Cardiac muscle cell (in vitro differentiated cells and primary cell): ENCODE measurements at regions not wholly inside any gene's neighbourhood (a gene's known extent, or its start where the extent isn't known, plus 50 kb on each side); places are given as distances from the start of the nearest gene placed in this dataset.
A peak's percentile ranks its signal among the peaks of the same experiment; 100 is the strongest.
"Not testable (repeated sequence)": the region's sequence is repeated elsewhere in the genome, so short reads cannot be mapped to it uniquely, and the experiment has no call there.

Experiments used
- DNase-seq, 2 donors: peaks; one replicate each; pipeline versions ENCODE4 v3.0.0 to v3.0.0-alpha.2; 2010 to 2017; ENCODE audit warnings: low read depth in 1 of 2, low spot score in 1 of 2
- H3K27ac ChIP-seq: fragments of 200-600 bp; sonication (generic); 2 replicates; pipeline ENCODE4 v1.5.1; 2016
- H3K27me3 ChIP-seq: fragments of 200-600 bp; sonication (generic); 2 replicates; pipeline ENCODE4 v1.6.0; 2016; ENCODE audit warnings: control low read depth
- H3K36me3 ChIP-seq: fragments of 200-600 bp; sonication (generic); 2 replicates; pipeline ENCODE4 v1.5.1; 2016; ENCODE audit warnings: control low read depth
- H3K4me1 ChIP-seq: fragments of 200-600 bp; sonication (generic); 2 replicates; pipeline ENCODE4 v1.8.1; 2017; ENCODE audit warnings: low read depth, mild to moderate bottlenecking, mixed run types
- H3K4me3 ChIP-seq: fragments of 200-600 bp; sonication (generic); 2 replicates; pipeline ENCODE4 v1.5.1; 2016; ENCODE audit warnings: mild to moderate bottlenecking
- H3K9me3 ChIP-seq: fragments of 200-600 bp; sonication (generic); 2 replicates; pipeline ENCODE4 v1.5.1; 2017; ENCODE audit warnings: low read depth, mild to moderate bottlenecking, control low read depth
- CTCF ChIP-seq: IDR thresholded peaks from 2 replicates; pipeline ENCODE4 v1.5.1; 2012; ENCODE audit warnings: low read depth, mild to moderate bottlenecking, low read length

GRCh38 chr3:194908972-194909371, 223.3 kb downstream of the FAM43A start:
- Histone ChIP-seq H3K27me3 (no peaks in the 10 kb centered on the region), H3K9me3 (no peaks in the 10 kb centered on the region), H3K27ac (no peak overlapping the region), H3K36me3 (no peaks in the 10 kb centered on the region), H3K4me1 (no peaks in the 10 kb centered on the region), H3K4me3 (no peak overlapping the region)
- peak; percentile 15 for TF ChIP-seq CTCF
- DNase-seq: peak in 1 of 2 donors; percentile 18

GRCh38 chr3:194910414-194910984, 224.8 kb downstream of the FAM43A start:
- no peak for DNase-seq
- Histone ChIP-seq H3K27me3 (no peaks in the 10 kb centered on the region), H3K4me3 (no peak overlapping the region), H3K9me3 (no peaks in the 10 kb centered on the region), H3K27ac (no peak overlapping the region), H3K36me3 (no peaks in the 10 kb centered on the region), H3K4me1 (no peaks in the 10 kb centered on the region)
- no peak for TF ChIP-seq CTCF

GRCh38 chr3:194913316-194913715, 227.6 kb downstream of the FAM43A start:
- no peaks in the 10 kb centered on the region for H3K36me3 ChIP-seq
- TF ChIP-seq CTCF: no peak
- H3K27me3 ChIP-seq: no peaks in the 10 kb centered on the region
- H3K27ac ChIP-seq: no peak overlapping the region
- no peak overlapping the region for H3K4me3 ChIP-seq
- H3K4me1 ChIP-seq: no peaks in the 10 kb centered on the region
- no peaks in the 10 kb centered on the region for H3K9me3 ChIP-seq
- no peak for DNase-seq

- not testable (repeated sequence) for H3K36me3 ChIP-seq, DNase-seq, H3K27me3 ChIP-seq, H3K4me3 ChIP-seq, H3K27ac ChIP-seq, H3K4me1 ChIP-seq, H3K9me3 ChIP-seq
Measured at GRCh38 chr3:194924889-194925288, 239.2 kb downstream of the FAM43A start.

GRCh38 chr3:194925614-194926013, 239.9 kb downstream of the FAM43A start:
- TF ChIP-seq CTCF: no peak
- no peak overlapping the region for H3K4me3 ChIP-seq
- H3K27me3 ChIP-seq: no peaks in the 10 kb centered on the region
- no peaks in the 10 kb centered on the region for H3K9me3 ChIP-seq
- no peaks in the 10 kb centered on the region for H3K36me3 ChIP-seq
- no peaks in the 10 kb centered on the region for H3K4me1 ChIP-seq
- DNase-seq: no peak
- no peak overlapping the region for H3K27ac ChIP-seq

GRCh38 chr3:194928227-194928626, 242.5 kb downstream of the FAM43A start:
- TF ChIP-seq CTCF: no peak
- H3K36me3 ChIP-seq: no peaks in the 10 kb centered on the region
- no peaks in the 10 kb centered on the region for H3K4me1 ChIP-seq
- DNase-seq: peak in 1 of 2 donors; percentile 51
- no peak overlapping the region for H3K4me3 ChIP-seq
- H3K27me3 ChIP-seq: no peaks in the 10 kb centered on the region
- H3K9me3 ChIP-seq: no peaks in the 10 kb centered on the region
- H3K27ac ChIP-seq: no peak overlapping the region
